Tibial nerve (tissue), 4 donors: ENCODE measurements at regions not wholly inside any gene's neighbourhood (a gene's known extent, or its start where the extent isn't known, plus 50 kb on each side); places are given as distances from the start of the nearest gene placed in this dataset.

Experiments
- EP300 ChIP-seq, 2 donors: sonication (generic); formaldehyde crosslinking; IDR thresholded peaks; one replicate each; pipeline ENCODE4 v1.6.1; 2017; ENCODE audit warnings: antibody characterized with exemption in 2 of 2, mild to moderate bottlenecking in 1 of 2
- POLR2A ChIP-seq, 2 donors: fragments of 450-650 bp; IDR thresholded peaks; one replicate each; pipeline ENCODE4 v1.6.1; 2017; ENCODE audit warnings: antibody characterized with exemption in 2 of 2, mild to moderate bottlenecking in 2 of 2, moderate library complexity in 2 of 2
- TF ChIP-seq, protein P1 (sequence below), 5 experiments: fragments of 200-600 bp in 3 of 5; fragments of 450-650 bp in 2 of 5; sonication (generic) in 3 of 5; IDR thresholded peaks; one replicate each; pipeline ENCODE4 v1.5.1; 2016 to 2019; ENCODE audit warnings: antibody characterized with exemption in 5 of 5, mild to moderate bottlenecking in 3 of 5, moderate library complexity in 2 of 5

GRCh38 chr22:22996511-22997261 is 73.6 kb upstream of the GNAZ start:
- TF ChIP-seq, protein P1, sequence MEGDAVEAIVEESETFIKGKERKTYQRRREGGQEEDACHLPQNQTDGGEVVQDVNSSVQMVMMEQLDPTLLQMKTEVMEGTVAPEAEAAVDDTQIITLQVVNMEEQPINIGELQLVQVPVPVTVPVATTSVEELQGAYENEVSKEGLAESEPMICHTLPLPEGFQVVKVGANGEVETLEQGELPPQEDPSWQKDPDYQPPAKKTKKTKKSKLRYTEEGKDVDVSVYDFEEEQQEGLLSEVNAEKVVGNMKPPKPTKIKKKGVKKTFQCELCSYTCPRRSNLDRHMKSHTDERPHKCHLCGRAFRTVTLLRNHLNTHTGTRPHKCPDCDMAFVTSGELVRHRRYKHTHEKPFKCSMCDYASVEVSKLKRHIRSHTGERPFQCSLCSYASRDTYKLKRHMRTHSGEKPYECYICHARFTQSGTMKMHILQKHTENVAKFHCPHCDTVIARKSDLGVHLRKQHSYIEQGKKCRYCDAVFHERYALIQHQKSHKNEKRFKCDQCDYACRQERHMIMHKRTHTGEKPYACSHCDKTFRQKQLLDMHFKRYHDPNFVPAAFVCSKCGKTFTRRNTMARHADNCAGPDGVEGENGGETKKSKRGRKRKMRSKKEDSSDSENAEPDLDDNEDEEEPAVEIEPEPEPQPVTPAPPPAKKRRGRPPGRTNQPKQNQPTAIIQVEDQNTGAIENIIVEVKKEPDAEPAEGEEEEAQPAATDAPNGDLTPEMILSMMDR (IDR thresholded peaks at IDR 0.05), result no peak
- TF ChIP-seq POLR2A (IDR thresholded peaks at IDR 0.05) (no peak), EP300 (IDR thresholded peaks at IDR 0.05) (no peak)
